A673 (cell line): ENCODE measurements at regions not wholly inside any gene's neighbourhood (a gene's known extent, or its start where the extent isn't known, plus 50 kb on each side); places are given as distances from the start of the nearest gene placed in this dataset.

Experiments
- EZH2 ChIP-seq: fragments of 200-600 bp; sonication (generic); IDR thresholded peaks from 2 replicates; pipeline ENCODE4 v1.6.1; 2017; ENCODE audit warnings: borderline replicate concordance, low read depth, mild to moderate bottlenecking, mixed read lengths, antibody characterized with exemption, low read length; ENCODE audit not compliant: poor library complexity, severe bottlenecking
- TF ChIP-seq, protein P1 (sequence below): fragments of 300-800, 200-600 bp; sonication (generic); conservative IDR thresholded peaks from 2 replicates; pipeline ENCODE4 v1.5.1; 2017; ENCODE audit warnings: low read depth, mild to moderate bottlenecking, antibody characterized with exemption, low read length, moderate library complexity, mixed read lengths

DNA sequence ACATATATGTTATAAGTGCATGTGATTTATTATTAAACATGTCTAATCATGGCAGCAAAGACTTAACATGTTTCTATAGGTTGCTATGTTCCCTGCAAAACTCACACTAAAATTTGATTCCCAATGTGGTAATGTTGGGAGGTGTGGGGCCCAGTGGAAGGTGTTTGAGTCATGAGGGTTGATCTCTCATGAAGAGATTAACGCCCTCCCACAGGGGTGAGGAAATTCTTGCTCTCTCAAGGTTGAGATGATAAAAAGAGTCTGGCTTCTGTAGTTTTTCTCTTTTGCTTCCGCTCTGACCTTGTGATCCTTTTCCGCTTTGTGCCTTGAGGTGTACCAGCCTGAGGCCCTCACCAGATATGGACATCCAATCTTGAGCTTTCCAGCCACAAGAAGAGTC, 737.5 kb upstream of the SLITRK5 start:
- TF ChIP-seq, protein P1, sequence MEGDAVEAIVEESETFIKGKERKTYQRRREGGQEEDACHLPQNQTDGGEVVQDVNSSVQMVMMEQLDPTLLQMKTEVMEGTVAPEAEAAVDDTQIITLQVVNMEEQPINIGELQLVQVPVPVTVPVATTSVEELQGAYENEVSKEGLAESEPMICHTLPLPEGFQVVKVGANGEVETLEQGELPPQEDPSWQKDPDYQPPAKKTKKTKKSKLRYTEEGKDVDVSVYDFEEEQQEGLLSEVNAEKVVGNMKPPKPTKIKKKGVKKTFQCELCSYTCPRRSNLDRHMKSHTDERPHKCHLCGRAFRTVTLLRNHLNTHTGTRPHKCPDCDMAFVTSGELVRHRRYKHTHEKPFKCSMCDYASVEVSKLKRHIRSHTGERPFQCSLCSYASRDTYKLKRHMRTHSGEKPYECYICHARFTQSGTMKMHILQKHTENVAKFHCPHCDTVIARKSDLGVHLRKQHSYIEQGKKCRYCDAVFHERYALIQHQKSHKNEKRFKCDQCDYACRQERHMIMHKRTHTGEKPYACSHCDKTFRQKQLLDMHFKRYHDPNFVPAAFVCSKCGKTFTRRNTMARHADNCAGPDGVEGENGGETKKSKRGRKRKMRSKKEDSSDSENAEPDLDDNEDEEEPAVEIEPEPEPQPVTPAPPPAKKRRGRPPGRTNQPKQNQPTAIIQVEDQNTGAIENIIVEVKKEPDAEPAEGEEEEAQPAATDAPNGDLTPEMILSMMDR, result no peak
- no peak for TF ChIP-seq EZH2
